ENCODE measurements at regions not wholly inside any gene's neighbourhood (a gene's known extent, or its start where the extent isn't known, plus 50 kb on each side); places are given as distances from the start of the nearest gene placed in this dataset.

GRCh38 chr21:38923429-38923828 lies 117.7 kb downstream of the ETS2 start:
- TF ChIP-seq FOXA2 (IDR thresholded peaks at IDR 0.05): no peak
- no peak for TF ChIP-seq ZBTB33 (IDR thresholded peaks at IDR 0.05)
- TF ChIP-seq RXRA (IDR thresholded peaks at IDR 0.05): no peak
- TF ChIP-seq RAD21 (IDR thresholded peaks at IDR 0.05): no peak
- TF ChIP-seq MAX (IDR thresholded peaks at IDR 0.05): no peak
- TF ChIP-seq SP1 (IDR thresholded peaks at IDR 0.05): no peak
- TF ChIP-seq NR2F2 (IDR thresholded peaks at IDR 0.05): no peak
- no peak for TF ChIP-seq ATF3 (IDR thresholded peaks at IDR 0.05)
- no peak for TF ChIP-seq HNF4A (conservative IDR thresholded peaks at IDR 0.05)
- TF ChIP-seq REST (IDR thresholded peaks at IDR 0.05): no peak
- no peak for TF ChIP-seq TAF1 (conservative IDR thresholded peaks at IDR 0.05)
- no peak for TF ChIP-seq YY1 (IDR thresholded peaks at IDR 0.05)
- TF ChIP-seq GABPA (IDR thresholded peaks at IDR 0.05 in 1 of 2, conservative IDR thresholded peaks at IDR 0.05 in 1 of 2): no peak
- no peak for TF ChIP-seq CTCF (IDR thresholded peaks at IDR 0.05; ENCODE audit: low read depth, low read length, missing input control)
- TF ChIP-seq JUND (IDR thresholded peaks at IDR 0.05): no peak
- no peak for DNase-seq (ENCODE audit: low spot score)
- no peaks in the 10 kb centered on the region for H3K9me3 ChIP-seq (ENCODE audit: control insufficient read depth in 4 of 4, low read length in 3 of 4)
- whole genome bisulfite sequencing: 73% methylated on average over 4 of the region's 4 CpGs
- H3K4me3 ChIP-seq (ENCODE audit: low read depth in 1 of 3, low read length in 3 of 3): no peak overlapping the region
- peaks cover 0 to 5% (median 4%) of the 10 kb centered on the region in 4 donors for H3K4me1 ChIP-seq (ENCODE audit: control insufficient read depth in 4 of 4, insufficient read depth in 4 of 4, low read length in 3 of 4)
- no peak overlapping the region for H3K9ac ChIP-seq (ENCODE audit: low read depth in 1 of 2, low read length in 2 of 2)
- H3K36me3 ChIP-seq (ENCODE audit: control insufficient read depth in 4 of 4, insufficient read depth in 3 of 4, low read depth in 1 of 4, low read length in 3 of 4): no peaks in the 10 kb centered on the region
- H3K27ac ChIP-seq (ENCODE audit: low read depth in 1 of 2, low read length in 2 of 2): no peak overlapping the region
- no peaks in the 10 kb centered on the region for H3K27me3 ChIP-seq (ENCODE audit: control insufficient read depth in 4 of 4, insufficient read depth in 4 of 4, low read length in 3 of 4)
